SK-N-SH treated with all-trans-retinoic acid at 6 μM for 48 hours (cell line): ENCODE measurements at regions not wholly inside any gene's neighbourhood (a gene's known extent, or its start where the extent isn't known, plus 50 kb on each side); places are given as distances from the start of the nearest gene placed in this dataset.

ENCODE experiments used
- CREB5 ChIP-seq: fragments of 250-450 bp; sonication (Bioruptor Pico); IDR thresholded peaks from 2 replicates; pipeline ENCODE4 v1.5.1; 2020; ENCODE audit warnings: low read depth, mild to moderate bottlenecking, moderate library complexity
- CSDC2 ChIP-seq: fragments of 250-450 bp; sonication (Bioruptor Pico); IDR thresholded peaks from 2 replicates; pipeline ENCODE4 v1.5.0; 2020; ENCODE audit warnings: mild to moderate bottlenecking, moderate library complexity
- ESRRG ChIP-seq: fragments of 250-450 bp; sonication (Bioruptor Pico); IDR thresholded peaks from 2 replicates; pipeline ENCODE4 v1.6.1; 2021; ENCODE audit warnings: mild to moderate bottlenecking
- OSR1 ChIP-seq: fragments of 250-450 bp; sonication (Bioruptor Pico); IDR thresholded peaks from 2 replicates; pipeline ENCODE4 v1.8.0; 2022; ENCODE audit warnings: moderate library complexity, mild to moderate bottlenecking, inconsistent platforms
- PATZ1 ChIP-seq: fragments of 250-450 bp; sonication (Bioruptor Pico); IDR thresholded peaks from 2 replicates; pipeline ENCODE4 v1.8.0; 2020; ENCODE audit warnings: mild to moderate bottlenecking, moderate library complexity, borderline replicate concordance
- RARB ChIP-seq: fragments of 250-450 bp; sonication (Bioruptor Pico); IDR thresholded peaks from 2 replicates; pipeline ENCODE4 v1.8.0; 2021; ENCODE audit warnings: mild to moderate bottlenecking, moderate library complexity
- SNAI2 ChIP-seq: fragments of 250-450 bp; sonication (Bioruptor Pico); IDR thresholded peaks from 2 replicates; pipeline ENCODE4 v1.5.0; 2020; ENCODE audit warnings: mild to moderate bottlenecking, moderate library complexity
- TSHZ2 ChIP-seq: fragments of 250-450 bp; sonication (Bioruptor Pico); IDR thresholded peaks from 2 replicates; pipeline ENCODE4 v1.5.0; 2020; ENCODE audit warnings: mild to moderate bottlenecking, moderate library complexity
- ZNF8 ChIP-seq: fragments of 450-650 bp; formaldehyde crosslinking; IDR thresholded peaks from 2 replicates; pipeline ENCODE4 v1.5.0; 2020; ENCODE audit warnings: mild to moderate bottlenecking, moderate library complexity

GRCh38 chr5:3446410-3446809, 149.2 kb upstream of the IRX1 start:
- TF ChIP-seq ESRRG (CRISPR knock-in tag) (no peak), OSR1 (CRISPR knock-in tag) (no peak), CREB5 (CRISPR knock-in tag) (no peak), TSHZ2 (CRISPR knock-in tag) (no peak), RARB (CRISPR knock-in tag) (no peak), PATZ1 (CRISPR knock-in tag) (no peak), SNAI2 (CRISPR knock-in tag) (no peak), CSDC2 (CRISPR knock-in tag) (no peak), ZNF8 (CRISPR knock-in tag) (no peak)
